ENCODE measurements at regions not wholly inside any gene's neighbourhood (a gene's known extent, or its start where the extent isn't known, plus 50 kb on each side); places are given as distances from the start of the nearest gene placed in this dataset.

DNA sequence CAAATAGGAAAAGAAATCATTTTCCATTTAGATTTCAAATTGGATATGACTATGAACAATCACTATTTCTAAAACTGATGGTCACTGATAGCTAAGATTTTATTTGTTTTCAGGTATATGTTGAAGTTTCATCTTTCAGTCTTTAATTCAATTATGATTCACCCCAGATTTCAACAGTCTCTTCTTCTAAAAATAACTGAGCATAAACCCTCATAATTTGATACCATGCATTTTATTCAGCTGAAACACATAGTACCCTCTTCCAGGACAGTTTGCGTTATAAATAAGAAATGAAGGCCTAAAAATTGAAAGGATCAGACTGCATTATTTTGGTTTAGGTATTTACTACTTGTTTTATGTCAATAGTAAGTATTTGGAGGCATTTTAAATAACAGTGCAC is 428.5 kb upstream of the NBEA start:
- Histone ChIP-seq H3K27ac (replicated peaks) (no peak overlapping the region), H3K4me3 (replicated peaks; ENCODE audit: insufficient read depth, low read length) (no peak overlapping the region), H3K27me3 (ENCODE audit: insufficient read depth, poor library complexity, severe bottlenecking) (no peaks in the 10 kb centered on the region)
- DNase-seq (ENCODE audit: low read depth in 1 of 2, low spot score in 1 of 2), result no peak
- no peak for TF ChIP-seq POLR2AphosphoS5 (IDR thresholded peaks at IDR 0.05; ENCODE audit: low read depth)
- no peak for TF ChIP-seq GABPA (IDR thresholded peaks at IDR 0.05; ENCODE audit: low read depth)
- TF ChIP-seq, protein P1, sequence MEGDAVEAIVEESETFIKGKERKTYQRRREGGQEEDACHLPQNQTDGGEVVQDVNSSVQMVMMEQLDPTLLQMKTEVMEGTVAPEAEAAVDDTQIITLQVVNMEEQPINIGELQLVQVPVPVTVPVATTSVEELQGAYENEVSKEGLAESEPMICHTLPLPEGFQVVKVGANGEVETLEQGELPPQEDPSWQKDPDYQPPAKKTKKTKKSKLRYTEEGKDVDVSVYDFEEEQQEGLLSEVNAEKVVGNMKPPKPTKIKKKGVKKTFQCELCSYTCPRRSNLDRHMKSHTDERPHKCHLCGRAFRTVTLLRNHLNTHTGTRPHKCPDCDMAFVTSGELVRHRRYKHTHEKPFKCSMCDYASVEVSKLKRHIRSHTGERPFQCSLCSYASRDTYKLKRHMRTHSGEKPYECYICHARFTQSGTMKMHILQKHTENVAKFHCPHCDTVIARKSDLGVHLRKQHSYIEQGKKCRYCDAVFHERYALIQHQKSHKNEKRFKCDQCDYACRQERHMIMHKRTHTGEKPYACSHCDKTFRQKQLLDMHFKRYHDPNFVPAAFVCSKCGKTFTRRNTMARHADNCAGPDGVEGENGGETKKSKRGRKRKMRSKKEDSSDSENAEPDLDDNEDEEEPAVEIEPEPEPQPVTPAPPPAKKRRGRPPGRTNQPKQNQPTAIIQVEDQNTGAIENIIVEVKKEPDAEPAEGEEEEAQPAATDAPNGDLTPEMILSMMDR (IDR thresholded peaks at IDR 0.05; ENCODE audit: insufficient read depth, low read length), result no peak
- TF ChIP-seq REST (IDR thresholded peaks at IDR 0.05; ENCODE audit: insufficient replicate concordance, low read depth), result no peak
- TF ChIP-seq SPI1 (IDR thresholded peaks at IDR 0.05; ENCODE audit: borderline replicate concordance, low read depth), result no peak

DNA sequence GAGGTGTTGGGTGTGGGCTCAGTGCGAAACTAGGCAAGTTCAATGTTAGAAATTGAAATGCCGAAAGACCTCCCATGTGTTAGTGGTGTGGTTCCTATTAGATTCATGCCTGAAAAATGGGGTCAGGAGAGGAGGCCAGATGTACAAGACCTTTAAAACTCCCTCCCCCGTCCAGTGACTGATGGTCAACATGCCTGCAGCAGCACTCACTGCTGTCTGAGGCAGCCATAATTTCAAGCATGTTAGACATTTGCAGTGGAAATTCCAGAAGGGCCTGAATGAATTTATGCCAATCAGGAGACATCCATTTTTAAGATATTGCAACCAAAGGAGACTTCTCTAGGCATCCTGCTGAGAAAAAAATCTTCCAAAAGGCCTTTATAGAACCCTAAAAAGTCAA is 426.9 kb upstream of the NBEA start:
- no peak overlapping the region for H3K27ac ChIP-seq (replicated peaks)
- no peak for TF ChIP-seq POLR2AphosphoS5 (IDR thresholded peaks at IDR 0.05; ENCODE audit: low read depth)
- TF ChIP-seq GABPA (IDR thresholded peaks at IDR 0.05; ENCODE audit: low read depth), result no peak
- no peak for TF ChIP-seq REST (IDR thresholded peaks at IDR 0.05; ENCODE audit: insufficient replicate concordance, low read depth)
- TF ChIP-seq SPI1 (IDR thresholded peaks at IDR 0.05; ENCODE audit: borderline replicate concordance, low read depth), result no peak
- TF ChIP-seq, protein P1 (IDR thresholded peaks at IDR 0.05; ENCODE audit: insufficient read depth, low read length), result no peak
- no peak for DNase-seq (ENCODE audit: low read depth in 1 of 2, low spot score in 1 of 2)
- no peak overlapping the region for H3K4me3 ChIP-seq (replicated peaks; ENCODE audit: insufficient read depth, low read length)
- H3K27me3 ChIP-seq (ENCODE audit: insufficient read depth, poor library complexity, severe bottlenecking), result peaks cover 3% of the 10 kb centered on the region

DNA sequence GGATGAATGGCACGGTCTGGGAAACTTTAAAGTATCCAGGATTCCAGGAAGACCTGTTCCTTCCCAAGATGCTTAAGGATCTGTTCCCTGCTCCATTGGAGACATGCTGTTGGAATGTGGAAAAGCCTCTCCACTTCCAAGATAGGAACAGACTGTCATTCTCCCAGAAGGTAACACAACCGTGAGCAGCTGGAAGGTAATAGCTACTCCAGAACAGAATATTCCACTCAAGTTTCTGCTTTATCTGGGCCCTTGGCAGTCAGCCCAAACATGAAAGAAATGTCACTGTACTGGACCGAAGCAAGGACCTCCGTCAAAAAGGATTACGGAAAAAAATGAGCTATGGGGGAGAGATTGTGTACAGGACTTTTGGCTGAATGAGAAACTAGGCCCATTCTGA is 420.9 kb upstream of the NBEA start:
- H3K27me3 ChIP-seq (ENCODE audit: insufficient read depth, poor library complexity, severe bottlenecking), result peaks cover 4% of the 10 kb centered on the region
- no peak for TF ChIP-seq REST (IDR thresholded peaks at IDR 0.05; ENCODE audit: insufficient replicate concordance, low read depth)
- no peak for TF ChIP-seq POLR2AphosphoS5 (IDR thresholded peaks at IDR 0.05; ENCODE audit: low read depth)
- TF ChIP-seq SPI1 (IDR thresholded peaks at IDR 0.05; ENCODE audit: borderline replicate concordance, low read depth), result no peak
- TF ChIP-seq, protein P1 (IDR thresholded peaks at IDR 0.05; ENCODE audit: insufficient read depth, low read length), result no peak
- TF ChIP-seq GABPA (IDR thresholded peaks at IDR 0.05; ENCODE audit: low read depth), result no peak
- no peak overlapping the region for H3K4me3 ChIP-seq (replicated peaks; ENCODE audit: insufficient read depth, low read length)
- no peak for DNase-seq (ENCODE audit: low read depth in 1 of 2, low spot score in 1 of 2)
- no peak overlapping the region for H3K27ac ChIP-seq (replicated peaks)

All from HL-60 (cell line).